H1 (cell line): ENCODE measurements at regions not wholly inside any gene's neighbourhood (a gene's known extent, or its start where the extent isn't known, plus 50 kb on each side); places are given as distances from the start of the nearest gene placed in this dataset.

Source experiments
- CBX5 ChIP-seq: fragments of 300-800, 300-1000 bp; sonication (generic); IDR thresholded peaks from 2 replicates; pipeline ENCODE4 v1.7.1; 2016; ENCODE audit warnings: antibody characterized with exemption, low read length, low read depth
- CBX8 ChIP-seq: fragments of 300-800, 300-1000 bp; sonication (generic); IDR thresholded peaks from 2 replicates; pipeline ENCODE4 v1.7.1; 2016; ENCODE audit warnings: low read depth, low read length, borderline replicate concordance
- JUND ChIP-seq: IDR thresholded peaks from 2 replicates; pipeline ENCODE4 v1.6.1; 2011; ENCODE audit warnings: mild to moderate bottlenecking, improper control_type of control experiment, low read length
- SIN3A ChIP-seq, 2 experiments: IDR thresholded peaks in 1 of 2; conservative IDR thresholded peaks in 1 of 2; 2 replicates each; pipeline ENCODE4 v1.6.1; 2011 to 2012; ENCODE audit warnings: low read length in 2 of 2, improper control_type of control experiment in 1 of 2, low read depth in 1 of 2, mild to moderate bottlenecking in 1 of 2
- TBP ChIP-seq: IDR thresholded peaks from 2 replicates; pipeline ENCODE4 v1.6.1; 2011; ENCODE audit warnings: low read depth, low read length, improper control_type of control experiment
- YY1 ChIP-seq: IDR thresholded peaks from 2 replicates; pipeline ENCODE4 v1.6.1; 2011; ENCODE audit warnings: low read depth, mild to moderate bottlenecking, low read length
- TF ChIP-seq, protein P1 (sequence below): IDR thresholded peaks from 2 replicates; pipeline ENCODE4 v1.6.1; 2012; ENCODE audit warnings: low read length, inconsistent platforms

DNA sequence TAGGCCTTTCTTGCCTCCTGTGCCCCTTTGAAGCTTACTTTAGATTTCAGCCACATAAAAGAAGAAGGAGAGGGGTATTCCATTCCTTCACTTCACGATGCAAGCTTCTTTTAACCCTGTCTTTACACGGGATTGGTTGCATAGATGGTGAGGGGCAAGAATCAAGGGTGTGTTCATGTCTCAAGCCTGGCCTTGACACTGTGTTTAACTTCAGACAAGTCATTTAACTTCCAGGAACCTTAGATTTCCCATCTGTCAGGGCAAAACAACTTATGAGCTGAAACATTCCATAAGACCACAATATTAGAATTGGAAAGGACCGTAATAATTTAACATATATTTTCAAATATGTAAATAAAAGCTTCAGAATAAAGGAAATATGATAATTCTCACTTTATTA lies 344.5 kb downstream of the MFSD1 start (continued):
- TF ChIP-seq JUND (no peak), TBP (no peak), CBX8 (no peak), SIN3A (conservative IDR thresholded peaks at IDR 0.05 in 1 of 2, IDR thresholded peaks at IDR 0.05 in 1 of 2; ENCODE audit: low read depth in 1 of 2, low read length in 2 of 2) (no peak), YY1 (no peak), CBX5 (no peak)
- TF ChIP-seq, protein P1, sequence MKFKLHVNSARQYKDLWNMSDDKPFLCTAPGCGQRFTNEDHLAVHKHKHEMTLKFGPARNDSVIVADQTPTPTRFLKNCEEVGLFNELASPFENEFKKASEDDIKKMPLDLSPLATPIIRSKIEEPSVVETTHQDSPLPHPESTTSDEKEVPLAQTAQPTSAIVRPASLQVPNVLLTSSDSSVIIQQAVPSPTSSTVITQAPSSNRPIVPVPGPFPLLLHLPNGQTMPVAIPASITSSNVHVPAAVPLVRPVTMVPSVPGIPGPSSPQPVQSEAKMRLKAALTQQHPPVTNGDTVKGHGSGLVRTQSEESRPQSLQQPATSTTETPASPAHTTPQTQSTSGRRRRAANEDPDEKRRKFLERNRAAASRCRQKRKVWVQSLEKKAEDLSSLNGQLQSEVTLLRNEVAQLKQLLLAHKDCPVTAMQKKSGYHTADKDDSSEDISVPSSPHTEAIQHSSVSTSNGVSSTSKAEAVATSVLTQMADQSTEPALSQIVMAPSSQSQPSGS = no peak
